ENCODE measurements at regions not wholly inside any gene's neighbourhood (a gene's known extent, or its start where the extent isn't known, plus 50 kb on each side); places are given as distances from the start of the nearest gene placed in this dataset.

DNA sequence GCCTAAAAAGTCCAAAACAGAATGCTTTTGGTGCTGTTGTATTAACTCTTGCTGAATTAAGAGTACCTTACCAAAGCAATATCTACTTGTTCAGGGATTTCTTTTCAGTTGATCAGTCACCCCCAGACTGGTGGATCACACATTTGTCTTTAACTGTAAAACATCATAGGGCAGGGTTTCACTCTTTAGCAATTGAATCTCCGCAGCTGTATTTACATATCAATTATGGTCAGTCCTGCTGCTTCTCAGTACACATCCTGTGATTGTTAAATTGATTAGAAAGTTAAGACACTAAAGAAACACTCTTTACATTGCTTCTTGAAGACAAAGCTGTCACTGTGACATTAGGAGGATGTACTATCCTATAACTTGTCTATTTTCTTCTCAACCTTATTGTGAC lies 277.1 kb upstream of the ADGRL3 start:
- TF ChIP-seq POLR2A (IDR thresholded peaks at IDR 0.05; ENCODE audit: low read length) (no peak), GATA1 (IDR thresholded peaks at IDR 0.05; ENCODE audit: low read depth, low read length) (no peak)

All from erythroblast (primary cell).